ENCODE measurements at regions not wholly inside any gene's neighbourhood (a gene's known extent, or its start where the extent isn't known, plus 50 kb on each side); places are given as distances from the start of the nearest gene placed in this dataset.

DNA sequence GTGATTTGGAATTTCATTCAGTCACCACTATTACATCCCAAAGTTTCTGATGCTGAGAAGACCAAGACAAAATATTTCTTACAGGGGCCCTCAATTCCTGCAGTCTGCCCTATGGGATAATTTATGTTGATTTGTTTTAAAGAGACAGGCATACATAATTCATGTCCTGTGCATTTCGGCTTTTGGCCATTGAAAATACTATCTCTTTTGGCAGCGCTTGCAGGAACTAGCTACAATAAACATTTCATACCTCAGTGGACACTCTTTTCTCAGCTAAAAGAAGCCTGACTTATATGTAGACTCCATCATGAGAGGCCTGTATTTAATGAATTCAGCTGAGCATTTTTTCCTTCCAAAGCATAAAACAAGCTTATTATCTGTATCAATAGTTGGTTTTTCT, 451.9 kb upstream of the C9orf72 start:
- no peak for DNase-seq (ENCODE audit: low read depth, low spot score)
- no peak overlapping the region for H3K4me2 ChIP-seq (ENCODE audit: low read length)
- no peaks in the 10 kb centered on the region for H3K9me2 ChIP-seq (ENCODE audit: insufficient read depth)
- RAD21 ChIA-PET (ENCODE audit: low non-redundant PET in 1 of 2, low total read pairs in 2 of 2, uncharacterized antibody in 2 of 2, unreplicated experiment in 2 of 2): no interaction called here
- no TSS peak for BruUV-seq (replicated peaks)
- no peaks in the 10 kb centered on the region for H3K36me3 ChIP-seq (ENCODE audit: control insufficient read depth in 1 of 2, insufficient read depth in 2 of 2, low read length in 2 of 2)
- no peaks in the 10 kb centered on the region for H3K27me3 ChIP-seq (ENCODE audit: insufficient read depth, low read length)
- H3K27ac ChIP-seq (ENCODE audit: low read depth, low read length): no peak overlapping the region
- no peaks in the 10 kb centered on the region; the same call in 1 of the 2 replicates for H4K20me1 ChIP-seq (ENCODE audit: insufficient read depth)
- no peak for TF ChIP-seq CTCF (IDR thresholded peaks at IDR 0.05 in 2 of 3, conservative IDR thresholded peaks at IDR 0.05 in 1 of 3; ENCODE audit: borderline replicate concordance in 1 of 3, insufficient read depth in 1 of 3, low read depth in 2 of 3, low read length in 2 of 3)
- peaks cover 0 to 9% of the 10 kb centered on the region in 2 experiments; a peak in 2 of 4 replicates for H3K9me3 ChIP-seq (ENCODE audit: control insufficient read depth in 1 of 2, insufficient read depth in 1 of 2, low read depth in 1 of 2, low read length in 2 of 2)
- CTCF ChIA-PET: no interaction called here
- no peak overlapping the region for H3K9ac ChIP-seq (ENCODE audit: low read length)
- no peak overlapping the region for H2AFZ ChIP-seq (ENCODE audit: low read depth, low read length, poor library complexity, severe bottlenecking)
- no peaks in the 10 kb centered on the region for H3K4me1 ChIP-seq (ENCODE audit: control insufficient read depth in 1 of 2, insufficient read depth in 2 of 2, low read length in 2 of 2)
- POLR2A ChIA-PET: no interaction called here
- intact Hi-C loops (cut with micrococcal nuclease): no loop called here
- no peak for ATAC-seq
- H3K79me2 ChIP-seq (ENCODE audit: insufficient read depth, low read length): no peaks in the 10 kb centered on the region
- H3K4me3 ChIP-seq (replicated peaks in 1 of 2; ENCODE audit: low read depth in 1 of 2, low read length in 2 of 2): no peak overlapping the region

DNA sequence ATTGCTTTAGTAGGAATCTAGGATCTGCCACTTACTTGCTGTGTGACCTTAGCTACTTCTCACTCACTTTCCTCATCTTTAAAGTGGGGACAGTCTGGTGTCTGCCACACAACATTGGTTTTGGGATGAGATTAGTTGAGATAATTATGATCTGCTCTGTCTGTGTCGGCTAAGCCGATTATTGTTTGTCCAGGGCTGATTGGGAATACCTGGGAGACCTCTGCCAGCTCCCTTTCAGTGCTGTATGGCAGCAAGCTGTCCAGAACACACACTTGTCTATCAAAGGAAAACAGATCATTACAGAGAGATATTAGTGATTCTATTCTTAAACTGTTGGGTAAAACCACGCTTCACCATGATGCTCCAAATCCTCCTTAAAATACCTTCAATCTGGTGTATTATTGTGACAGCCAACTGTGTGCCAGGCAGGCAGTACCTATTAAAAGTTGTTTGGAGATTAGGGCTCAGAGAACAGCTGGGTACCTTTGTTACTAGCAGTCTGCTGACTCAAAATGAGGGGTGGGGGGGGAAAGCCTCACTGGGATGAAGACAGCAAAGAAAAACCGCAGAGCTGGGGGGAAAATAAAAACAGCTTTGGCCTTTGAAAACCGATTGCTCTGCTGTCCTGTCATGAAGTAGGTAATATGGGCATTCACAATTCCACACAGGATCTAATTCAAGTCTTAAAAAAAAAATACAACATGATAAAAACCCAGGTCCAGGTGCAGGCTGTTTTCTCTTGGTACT, 458.4 kb upstream of the C9orf72 start:
- Histone ChIP-seq H3K27me3 (ENCODE audit: insufficient read depth, low read length) (no peaks in the 10 kb centered on the region), H3K4me2 (ENCODE audit: low read length) (no peak overlapping the region), H4K20me1 (ENCODE audit: insufficient read depth) (no peaks in the 10 kb centered on the region), H3K9me3 (ENCODE audit: control insufficient read depth in 1 of 2, insufficient read depth in 1 of 2, low read depth in 1 of 2, low read length in 2 of 2) (peaks cover 0 to 4% of the 10 kb centered on the region in 2 experiments; a peak in 1 of 4 replicates), H3K9ac (ENCODE audit: low read length) (no peak overlapping the region), H3K36me3 (ENCODE audit: control insufficient read depth in 1 of 2, insufficient read depth in 2 of 2, low read length in 2 of 2) (no peaks in the 10 kb centered on the region), H2AFZ (ENCODE audit: low read depth, low read length, poor library complexity, severe bottlenecking) (no peak overlapping the region), H3K27ac (ENCODE audit: low read depth, low read length) (no peak overlapping the region), H3K79me2 (ENCODE audit: insufficient read depth, low read length) (no peaks in the 10 kb centered on the region), H3K9me2 (ENCODE audit: insufficient read depth) (no peaks in the 10 kb centered on the region), H3K4me3 (replicated peaks in 1 of 2; ENCODE audit: low read depth in 1 of 2, low read length in 2 of 2) (no peak overlapping the region), H3K4me1 (ENCODE audit: control insufficient read depth in 1 of 2, insufficient read depth in 2 of 2, low read length in 2 of 2) (no peaks in the 10 kb centered on the region)
- RAD21 ChIA-PET (ENCODE audit: low non-redundant PET in 1 of 2, low total read pairs in 2 of 2, uncharacterized antibody in 2 of 2, unreplicated experiment in 2 of 2): no interaction called here
- ATAC-seq (no peak), DNase-seq (ENCODE audit: low read depth, low spot score) (no peak)
- CTCF ChIA-PET: no interaction called here
- POLR2A ChIA-PET: no interaction called here
- TF ChIP-seq ZFX (IDR thresholded peaks at IDR 0.05) (no peak), JUND (IDR thresholded peaks at IDR 0.05) (no peak), EGR1 (IDR thresholded peaks at IDR 0.05; ENCODE audit: low read depth) (no peak), SIN3A (IDR thresholded peaks at IDR 0.05; ENCODE audit: low read depth) (no peak), YY1 (IDR thresholded peaks at IDR 0.05; ENCODE audit: extremely low read depth, insufficient replicate concordance, low read depth, low read length) (no peak)
- no TSS peak for BruUV-seq (replicated peaks)
- intact Hi-C loops (cut with micrococcal nuclease): no loop called here
